BJ (cell line): ENCODE measurements at regions not wholly inside any gene's neighbourhood (a gene's known extent, or its start where the extent isn't known, plus 50 kb on each side); places are given as distances from the start of the nearest gene placed in this dataset.

Experiments used
- CTCF ChIA-PET: fragments of 350-600 bp; formaldehyde crosslinking; extraction: SDS; loops from one replicate; lab custom pipeline; 2021; ENCODE audit warnings: antibody characterized with exemption, inconsistent platforms; lab: Yijun Ruan, JAX
- POLR2A ChIA-PET: fragments of 300-600 bp; sonication (Branson Sonifier 250); formaldehyde crosslinking; extraction: SDS; loops from one replicate; lab custom pipeline; 2021; ENCODE audit warnings: antibody characterized with exemption; lab: Charles Lee
- DNase-seq: peaks from one replicate; pipeline ENCODE4 v3.0.0-alpha.2; 2011; ENCODE audit warnings: low read depth
- H3K27me3 ChIP-seq: 2 replicates; pipeline ENCODE4 v1.6.0; 2011; ENCODE audit warnings: low read length; ENCODE audit not compliant: control insufficient read depth, insufficient read depth
- H3K36me3 ChIP-seq: 2 replicates; pipeline ENCODE4 v1.5.1; 2011; ENCODE audit warnings: low read length; ENCODE audit not compliant: control insufficient read depth, insufficient read depth
- H3K4me3 ChIP-seq: 2 replicates; pipeline ENCODE4 v1.5.1; 2011; ENCODE audit warnings: low read depth, mild to moderate bottlenecking, control low read depth, low read length
- CTCF ChIP-seq: IDR thresholded peaks from 2 replicates; pipeline ENCODE4 v1.5.1; 2011; ENCODE audit warnings: low read depth, mild to moderate bottlenecking, control low read depth, inconsistent platforms, low read length, moderate library complexity; ENCODE audit not compliant: insufficient read depth

DNA sequence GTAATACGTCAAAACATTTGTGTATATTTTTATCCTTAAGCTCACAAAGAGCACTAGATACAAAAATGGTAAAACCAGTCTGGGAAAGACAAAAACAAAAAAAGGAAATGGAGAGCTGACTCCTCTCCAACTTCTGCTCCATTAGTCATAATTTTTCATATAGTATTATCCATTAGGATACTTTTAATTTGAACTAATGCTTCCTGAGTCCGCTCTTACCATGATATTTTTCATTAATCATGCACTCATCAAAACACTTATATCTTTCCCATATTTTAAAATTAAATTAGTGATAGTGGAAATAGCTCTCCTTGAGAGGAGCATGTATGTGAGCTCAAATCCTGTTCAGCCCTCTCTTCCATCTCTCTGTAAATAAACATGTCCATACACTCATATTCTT, 1093.0 kb upstream of the MIR17HG start:
- no peaks in the 10 kb centered on the region for H3K27me3 ChIP-seq
- ChIA-PET CTCF (interaction anchor here (2.2 kb wide), 1 partner anchor 16 kb away, joined by 6 read pairs; no protein-coding TSS in a partner anchor), POLR2A (no interaction called here)
- no peak overlapping the region for H3K4me3 ChIP-seq
- H3K36me3 ChIP-seq = no peaks in the 10 kb centered on the region
- DNase-seq = no peak
- TF ChIP-seq CTCF = no peak

- CTCF ChIA-PET = no interaction called here
Observed at GRCh38 chr13:90256746-90257145, 1090.7 kb upstream of the MIR17HG start.

GRCh38 chr13:90258129-90258528, 1089.4 kb upstream of the MIR17HG start:
- POLR2A ChIA-PET = no interaction called here
- Histone ChIP-seq H3K27me3 (no peaks in the 10 kb centered on the region), H3K36me3 (no peaks in the 10 kb centered on the region), H3K4me3 (no peak overlapping the region)
- CTCF ChIA-PET = no interaction called here
- DNase-seq = no peak
- TF ChIP-seq CTCF = no peak

More at GRCh38 chr13:90256746-90257145, 1090.7 kb upstream of the MIR17HG start:
- POLR2A ChIA-PET = no interaction called here
- no peak overlapping the region for H3K4me3 ChIP-seq
- H3K36me3 ChIP-seq = no peaks in the 10 kb centered on the region
- TF ChIP-seq CTCF = no peak
- no peak for DNase-seq
- H3K27me3 ChIP-seq = no peaks in the 10 kb centered on the region

DNA sequence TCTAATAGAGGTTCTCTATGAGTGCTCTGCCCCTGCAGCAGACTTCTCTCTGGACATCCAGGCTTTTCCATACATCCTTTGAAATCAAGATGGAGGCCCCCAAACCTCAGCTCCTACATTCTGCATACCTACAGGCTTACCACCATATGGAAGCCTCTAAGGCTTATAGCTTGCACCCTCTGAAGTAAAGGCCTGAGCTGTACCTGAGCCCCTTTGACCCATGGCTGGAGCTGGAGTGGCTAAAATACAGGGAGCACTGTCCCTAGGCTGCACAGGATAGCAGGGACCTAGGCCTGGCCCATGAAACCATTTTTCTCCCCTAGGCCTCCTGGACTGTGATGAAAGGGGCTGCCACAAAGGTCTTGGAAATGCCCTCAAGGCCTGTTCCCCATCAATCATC, 1086.1 kb upstream of the MIR17HG start:
- H3K27me3 ChIP-seq = no peaks in the 10 kb centered on the region
- ChIA-PET POLR2A (no interaction called here), CTCF (no interaction called here)
- TF ChIP-seq CTCF = no peak
- DNase-seq = no peak
- H3K4me3 ChIP-seq = no peak overlapping the region
- no peaks in the 10 kb centered on the region for H3K36me3 ChIP-seq

GRCh38 chr13:90270226-90270625, 1077.3 kb upstream of the MIR17HG start:
- CTCF ChIA-PET = interaction anchor here (1.9 kb wide), 1 partner anchor 15 kb away, joined by 6 read pairs; no protein-coding TSS in a partner anchor
- POLR2A ChIA-PET = no interaction called here
- Histone ChIP-seq H3K27me3 (no peaks in the 10 kb centered on the region), H3K36me3 (no peaks in the 10 kb centered on the region), H3K4me3 (no peak overlapping the region)
- DNase-seq = no peak
- TF ChIP-seq CTCF = no peak
